ENCODE measurements at regions not wholly inside any gene's neighbourhood (a gene's known extent, or its start where the extent isn't known, plus 50 kb on each side); places are given as distances from the start of the nearest gene placed in this dataset.

- H3K36me3 ChIP-seq (ENCODE audit: insufficient read depth, low read length) = no peaks in the 10 kb centered on the region
- no peak overlapping the region for H2AFZ ChIP-seq (ENCODE audit: low read length)
- no peaks in the 10 kb centered on the region for H3K9me3 ChIP-seq (ENCODE audit: low read depth, low read length)
- no peaks in the 10 kb centered on the region for H3K79me2 ChIP-seq (ENCODE audit: insufficient read depth, low read length)
- no peak overlapping the region for H3K4me3 ChIP-seq (ENCODE audit: insufficient read depth, low read length)
- H4K20me1 ChIP-seq (ENCODE audit: insufficient read depth, low read length) = no peaks in the 10 kb centered on the region
- DNase-seq (ENCODE audit: insufficient read length, low spot score, missing footprints) = no peak
- no peak overlapping the region for H3K27ac ChIP-seq (ENCODE audit: low read depth, low read length)
- peaks cover 27% of the 10 kb centered on the region for H3K4me1 ChIP-seq (ENCODE audit: insufficient read depth, low read length)
- H3K4me2 ChIP-seq (ENCODE audit: insufficient read depth, low read length) = no peak overlapping the region
- TF ChIP-seq CTCF (IDR thresholded peaks at IDR 0.05; ENCODE audit: extremely low read depth, low read depth, low read length) = no peak
- peaks cover 7% of the 10 kb centered on the region for H3K27me3 ChIP-seq (ENCODE audit: insufficient read depth, low read length)
Observed at GRCh38 chr14:101478096-101478495, 83.2 kb upstream of the DIO3 start.

GRCh38 chr14:101478796-101479410 is 82.4 kb upstream of the DIO3 start:
- Histone ChIP-seq H3K4me3 (ENCODE audit: insufficient read depth, low read length) (no peak overlapping the region), H3K4me1 (ENCODE audit: insufficient read depth, low read length) (peaks cover 27% of the 10 kb centered on the region), H3K27me3 (ENCODE audit: insufficient read depth, low read length) (peaks cover 7% of the 10 kb centered on the region), H3K79me2 (ENCODE audit: insufficient read depth, low read length) (no peaks in the 10 kb centered on the region), H3K27ac (ENCODE audit: low read depth, low read length) (no peak overlapping the region), H3K4me2 (ENCODE audit: insufficient read depth, low read length) (no peak overlapping the region), H3K36me3 (ENCODE audit: insufficient read depth, low read length) (no peaks in the 10 kb centered on the region), H4K20me1 (ENCODE audit: insufficient read depth, low read length) (no peaks in the 10 kb centered on the region), H3K9me3 (ENCODE audit: low read depth, low read length) (peaks cover 2% of the 10 kb centered on the region), H2AFZ (ENCODE audit: low read length) (no peak overlapping the region)
- no peak for TF ChIP-seq CTCF (IDR thresholded peaks at IDR 0.05; ENCODE audit: extremely low read depth, low read depth, low read length)
- no peak for DNase-seq (ENCODE audit: insufficient read length, low spot score, missing footprints)

- no peaks in the 10 kb centered on the region for H3K36me3 ChIP-seq (ENCODE audit: insufficient read depth, low read length)
- peak overlapping the region; percentile 55 for H3K4me2 ChIP-seq (ENCODE audit: insufficient read depth, low read length)
- H3K27me3 ChIP-seq (ENCODE audit: insufficient read depth, low read length) = no peaks in the 10 kb centered on the region
Observed at GRCh38 chr14:101480022-101480746, 81.1 kb upstream of the DIO3 start.

More at GRCh38 chr14:101480022-101480746, 81.1 kb upstream of the DIO3 start:
- Histone ChIP-seq H3K79me2 (ENCODE audit: insufficient read depth, low read length) (no peaks in the 10 kb centered on the region), H3K4me1 (ENCODE audit: insufficient read depth, low read length) (peaks cover 25% of the 10 kb centered on the region), H2AFZ (ENCODE audit: low read length) (peak overlapping the region; percentile 15), H3K27ac (ENCODE audit: low read depth, low read length) (no peak overlapping the region), H3K9me3 (ENCODE audit: low read depth, low read length) (peaks cover 2% of the 10 kb centered on the region), H3K4me3 (ENCODE audit: insufficient read depth, low read length) (no peak overlapping the region), H4K20me1 (ENCODE audit: insufficient read depth, low read length) (no peaks in the 10 kb centered on the region)
- DNase-seq (ENCODE audit: insufficient read length, low spot score, missing footprints) = no peak
- no peak for TF ChIP-seq CTCF (IDR thresholded peaks at IDR 0.05; ENCODE audit: extremely low read depth, low read depth, low read length)
